CD4-positive, alpha-beta T cell (primary cell): ENCODE measurements at regions not wholly inside any gene's neighbourhood (a gene's known extent, or its start where the extent isn't known, plus 50 kb on each side); places are given as distances from the start of the nearest gene placed in this dataset.

Experiments
- ATAC-seq: fragments of 200-7000 bp; cut with Tn5 transposase; one replicate; pipeline ENCODE4 v1.10.0; 2022; ENCODE audit warnings: mild to moderate bottlenecking; ENCODE audit not compliant: poor library complexity
- CTCF ChIA-PET: fragments of 350-600 bp; sonication (Branson Sonifier 250); formaldehyde crosslinking; loops from one replicate; lab custom pipeline; 2021; ENCODE audit warnings: antibody characterized with exemption, inconsistent platforms; lab: Charles Lee
- POLR2A ChIA-PET: fragments of 350-600 bp; sonication (Branson Sonifier 250); formaldehyde crosslinking; loops from one replicate; lab custom pipeline; 2021; ENCODE audit warnings: antibody characterized with exemption, inconsistent platforms; lab: Charles Lee
- DNase-seq, 14 experiments: peaks; one replicate each; pipeline ENCODE4 v3.0.0-alpha.2; 2013 to 2020; ENCODE audit warnings: mixed read lengths in 2 of 14
- H3K27ac ChIP-seq, 2 donors: one replicate each; pipeline versions ENCODE4 v1.5.1 to v1.7.0; 2013; ENCODE audit warnings: low read length in 2 of 2, low read depth in 1 of 2, mild to moderate bottlenecking in 1 of 2
- H3K27me3 ChIP-seq, 2 experiments: 1 replicate in 1 of 2; 2 replicates in 1 of 2; pipeline versions ENCODE4 v1.6.1 to v1.7.0; 2013; ENCODE audit warnings: low read length in 2 of 2, control low read depth in 1 of 2, mild to moderate bottlenecking in 1 of 2, moderate library complexity in 1 of 2; ENCODE audit not compliant: insufficient read depth in 2 of 2, control insufficient read depth in 1 of 2
- H3K36me3 ChIP-seq: one replicate; pipeline ENCODE4 v1.6.1; 2013; ENCODE audit warnings: low read length, control low read depth; ENCODE audit not compliant: insufficient read depth
- H3K4me1 ChIP-seq: one replicate; pipeline ENCODE4 v1.6.1; 2013; ENCODE audit warnings: low read length, control low read depth; ENCODE audit not compliant: insufficient read depth
- H3K4me3 ChIP-seq: one replicate; pipeline ENCODE4 v1.5.1; 2013; ENCODE audit warnings: mild to moderate bottlenecking, low read length, moderate library complexity
- H3K9me3 ChIP-seq, 2 experiments: 1 replicate in 1 of 2; 2 replicates in 1 of 2; pipeline versions ENCODE4 v1.6.1 to v1.7.0; 2013; ENCODE audit warnings: low read length in 2 of 2, mild to moderate bottlenecking in 2 of 2, control low read depth in 1 of 2, moderate library complexity in 1 of 2; ENCODE audit not compliant: control insufficient read depth in 1 of 2, insufficient read depth in 1 of 2
- H3K27ac Mint-ChIP-seq: one replicate; pipeline ENCODE4 v1.8.0; 2020; ENCODE audit warnings: mixed read lengths
- H3K27me3 Mint-ChIP-seq: one replicate; pipeline ENCODE4 v1.8.0; 2021; ENCODE audit warnings: mixed read lengths
- H3K36me3 Mint-ChIP-seq: one replicate; pipeline ENCODE4 v1.8.0; 2021; ENCODE audit warnings: low read depth, mixed read lengths
- H3K4me1 Mint-ChIP-seq: one replicate; pipeline ENCODE4 v1.8.0; 2021; ENCODE audit warnings: low read depth, mixed read lengths
- H3K4me3 Mint-ChIP-seq: one replicate; pipeline ENCODE4 v1.8.0; 2020; ENCODE audit warnings: mild to moderate bottlenecking, mixed read lengths
- H3K9me3 Mint-ChIP-seq: one replicate; pipeline ENCODE4 v1.8.0; 2020; ENCODE audit warnings: mixed read lengths
- intact Hi-C, 2 experiments: fragments of 100-400 bp; cut with DNase I in 1 of 2; cut with micrococcal nuclease in 1 of 2; formaldehyde crosslinking; loops; one replicate each; pipeline versions ENCODE4 v1.15.1 to v1.9.0; 2023 to 2025; cut with DNase I, micrococcal nuclease
- TF ChIP-seq, protein P1 (sequence below): fragments of 200-600 bp; IDR thresholded peaks from one replicate; pipeline ENCODE4 v1.8.0; 2022; ENCODE audit warnings: antibody characterized with exemption, mild to moderate bottlenecking

DNA sequence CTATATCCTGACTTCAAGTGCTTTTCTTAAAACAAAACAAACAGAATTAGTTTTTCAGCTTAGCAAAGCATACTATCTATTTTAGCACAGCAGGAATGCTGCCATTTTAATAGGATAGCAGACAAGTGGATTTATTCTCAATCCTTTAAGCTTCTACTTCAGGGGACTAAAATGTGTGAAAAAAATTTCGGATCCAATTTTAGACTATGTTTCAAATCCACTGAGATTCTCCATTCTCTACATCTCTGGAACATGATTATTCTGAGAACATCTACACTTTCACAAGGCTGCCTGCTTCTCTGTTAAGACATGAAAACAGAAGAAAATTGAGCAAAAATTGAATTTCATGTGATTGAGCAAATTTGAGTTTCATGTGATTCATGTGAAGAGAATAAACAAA is 1321.3 kb downstream of the HACE1 start:
- POLR2A ChIA-PET: no interaction called here
- intact Hi-C loops: no loop called here

DNA sequence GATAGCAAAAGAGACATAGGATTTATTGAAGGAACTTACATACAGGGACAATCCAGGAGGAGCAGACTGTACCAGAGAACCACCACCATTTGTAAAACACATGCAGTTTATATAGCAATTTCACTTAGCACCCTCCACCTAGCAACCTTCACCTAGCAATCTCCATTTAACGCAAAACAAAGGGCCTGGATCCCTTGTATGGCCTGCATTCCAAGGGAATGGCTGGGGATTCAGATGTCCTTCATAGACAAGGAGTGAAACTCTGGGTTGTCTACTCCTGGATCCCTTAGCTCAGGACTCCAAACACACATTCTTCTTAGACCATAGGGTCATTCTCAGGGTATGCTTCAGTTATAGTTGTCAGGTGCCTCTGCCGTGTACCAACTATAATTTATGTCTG is 1324.9 kb downstream of the HACE1 start:
- Mint-ChIP-seq H3K4me3 (no peak overlapping the region), H3K9me3 (no peaks in the 10 kb centered on the region), H3K27ac (no peak overlapping the region), H3K27me3 (no peaks in the 10 kb centered on the region), H3K4me1 (no peaks in the 10 kb centered on the region), H3K36me3 (no peaks in the 10 kb centered on the region)
- DNase-seq: no peak
- no peak overlapping the region for H3K27ac ChIP-seq
- ATAC-seq: no peak
- no peaks in the 10 kb centered on the region for H3K27me3 ChIP-seq
- H3K9me3 ChIP-seq: no peaks in the 10 kb centered on the region
- POLR2A ChIA-PET: no interaction called here
- H3K4me1 ChIP-seq: no peaks in the 10 kb centered on the region
- intact Hi-C loops: no loop called here
- H3K36me3 ChIP-seq: no peaks in the 10 kb centered on the region
- TF ChIP-seq, protein P1, sequence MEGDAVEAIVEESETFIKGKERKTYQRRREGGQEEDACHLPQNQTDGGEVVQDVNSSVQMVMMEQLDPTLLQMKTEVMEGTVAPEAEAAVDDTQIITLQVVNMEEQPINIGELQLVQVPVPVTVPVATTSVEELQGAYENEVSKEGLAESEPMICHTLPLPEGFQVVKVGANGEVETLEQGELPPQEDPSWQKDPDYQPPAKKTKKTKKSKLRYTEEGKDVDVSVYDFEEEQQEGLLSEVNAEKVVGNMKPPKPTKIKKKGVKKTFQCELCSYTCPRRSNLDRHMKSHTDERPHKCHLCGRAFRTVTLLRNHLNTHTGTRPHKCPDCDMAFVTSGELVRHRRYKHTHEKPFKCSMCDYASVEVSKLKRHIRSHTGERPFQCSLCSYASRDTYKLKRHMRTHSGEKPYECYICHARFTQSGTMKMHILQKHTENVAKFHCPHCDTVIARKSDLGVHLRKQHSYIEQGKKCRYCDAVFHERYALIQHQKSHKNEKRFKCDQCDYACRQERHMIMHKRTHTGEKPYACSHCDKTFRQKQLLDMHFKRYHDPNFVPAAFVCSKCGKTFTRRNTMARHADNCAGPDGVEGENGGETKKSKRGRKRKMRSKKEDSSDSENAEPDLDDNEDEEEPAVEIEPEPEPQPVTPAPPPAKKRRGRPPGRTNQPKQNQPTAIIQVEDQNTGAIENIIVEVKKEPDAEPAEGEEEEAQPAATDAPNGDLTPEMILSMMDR: no peak
- CTCF ChIA-PET: no interaction called here
- no peak overlapping the region for H3K4me3 ChIP-seq

More for the DNA sequence above, 1321.3 kb downstream of the HACE1 start:
- Mint-ChIP-seq H3K4me3 (no peak overlapping the region), H3K36me3 (no peaks in the 10 kb centered on the region), H3K27ac (no peak overlapping the region), H3K27me3 (no peaks in the 10 kb centered on the region), H3K4me1 (no peaks in the 10 kb centered on the region), H3K9me3 (peaks cover 4% of the 10 kb centered on the region)
- DNase-seq: no peak
- no peak for ATAC-seq
- Histone ChIP-seq H3K27me3 (no peaks in the 10 kb centered on the region), H3K27ac (no peak overlapping the region), H3K4me3 (no peak overlapping the region), H3K4me1 (no peaks in the 10 kb centered on the region), H3K9me3 (no peaks in the 10 kb centered on the region), H3K36me3 (no peaks in the 10 kb centered on the region)
- CTCF ChIA-PET: no interaction called here
- TF ChIP-seq, protein P1: no peak

DNA sequence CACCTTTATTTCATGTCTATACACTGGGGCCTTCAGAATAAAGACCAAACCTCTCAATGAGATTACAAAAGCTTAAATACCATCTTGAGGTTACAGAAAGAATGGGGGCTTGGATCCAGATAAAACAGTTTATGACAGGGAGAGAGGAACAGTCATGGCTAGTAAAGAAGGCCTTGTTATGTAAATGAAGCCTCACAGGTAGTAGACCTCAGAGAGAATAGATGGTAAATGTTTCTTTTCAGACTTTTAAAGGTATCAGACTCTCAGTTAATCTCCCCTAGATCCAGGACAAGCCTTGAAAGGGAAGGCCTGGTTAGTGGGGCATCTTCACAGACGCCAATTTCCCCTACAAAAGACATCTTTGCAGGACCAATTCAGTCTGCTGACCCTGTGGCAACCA is 1325.6 kb downstream of the HACE1 start:
- TF ChIP-seq, protein P1: no peak
- no peaks in the 10 kb centered on the region for H3K4me1 ChIP-seq
- ATAC-seq: no peak
- H3K27ac ChIP-seq: no peak overlapping the region
- H3K4me1 Mint-ChIP-seq: no peaks in the 10 kb centered on the region
- H3K9me3 Mint-ChIP-seq: peaks cover 2% of the 10 kb centered on the region
- POLR2A ChIA-PET: no interaction called here
- H3K36me3 ChIP-seq: no peaks in the 10 kb centered on the region
- no peaks in the 10 kb centered on the region for H3K27me3 ChIP-seq
- DNase-seq: no peak
- no peak overlapping the region for H3K4me3 Mint-ChIP-seq
- intact Hi-C loops: no loop called here
- H3K27ac Mint-ChIP-seq: no peak overlapping the region
- H3K36me3 Mint-ChIP-seq: no peaks in the 10 kb centered on the region
- CTCF ChIA-PET: no interaction called here
- no peaks in the 10 kb centered on the region for H3K27me3 Mint-ChIP-seq
- no peaks in the 10 kb centered on the region for H3K9me3 ChIP-seq
- H3K4me3 ChIP-seq: no peak overlapping the region
